ENCODE measurements at regions not wholly inside any gene's neighbourhood (a gene's known extent, or its start where the extent isn't known, plus 50 kb on each side); places are given as distances from the start of the nearest gene placed in this dataset.

GRCh38 chr3:70531063-70531657 lies 218.7 kb upstream of the MDFIC2 start:
- no peak for TF ChIP-seq NFYB (IDR thresholded peaks at IDR 0.05; ENCODE audit: extremely low read depth, insufficient read length)
- TF ChIP-seq YBX1 (IDR thresholded peaks at IDR 0.05), result no peak
